ENCODE measurements at regions not wholly inside any gene's neighbourhood (a gene's known extent, or its start where the extent isn't known, plus 50 kb on each side); places are given as distances from the start of the nearest gene placed in this dataset.

DNA sequence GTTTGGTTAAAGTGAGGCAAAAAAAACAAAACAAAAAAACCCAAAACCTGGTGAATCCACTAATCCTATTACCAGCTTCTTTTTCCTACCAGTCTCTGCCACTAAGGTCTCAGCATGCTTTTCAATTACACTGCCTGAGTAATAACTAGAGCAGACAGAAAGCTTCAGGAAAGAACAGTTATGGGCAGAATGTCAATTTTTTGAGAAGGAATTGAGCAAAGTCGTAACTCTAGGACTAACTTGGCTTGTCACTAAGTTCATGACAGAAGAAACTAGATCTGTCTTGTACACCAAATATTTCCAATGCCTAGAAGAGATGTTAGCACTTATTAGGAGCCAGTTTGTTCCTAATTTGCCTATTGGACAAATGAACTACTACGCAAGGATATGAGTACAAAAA lies 148.8 kb upstream of the CNOT2 start:
- no peak overlapping the region for H3K4me3 ChIP-seq (ENCODE audit: low read length)
- H3K9me3 ChIP-seq (ENCODE audit: control insufficient read depth, low read depth, low read length): no peaks in the 10 kb centered on the region
- H3K27me3 ChIP-seq (ENCODE audit: control insufficient read depth, insufficient read depth, low read length): no peaks in the 10 kb centered on the region
- H3K4me1 ChIP-seq (ENCODE audit: control insufficient read depth, insufficient read depth, low read length): no peaks in the 10 kb centered on the region
- DNase-seq: no peak
- no peak overlapping the region for H3K27ac ChIP-seq (ENCODE audit: low read length)
- no CpG with 5 or more reads among the region's 2 CpGs for WGBS (ENCODE audit: insufficient coverage, low lambda C conversion rate)
- H3K36me3 ChIP-seq (ENCODE audit: control insufficient read depth, insufficient read depth, low read length): no peaks in the 10 kb centered on the region

DNA sequence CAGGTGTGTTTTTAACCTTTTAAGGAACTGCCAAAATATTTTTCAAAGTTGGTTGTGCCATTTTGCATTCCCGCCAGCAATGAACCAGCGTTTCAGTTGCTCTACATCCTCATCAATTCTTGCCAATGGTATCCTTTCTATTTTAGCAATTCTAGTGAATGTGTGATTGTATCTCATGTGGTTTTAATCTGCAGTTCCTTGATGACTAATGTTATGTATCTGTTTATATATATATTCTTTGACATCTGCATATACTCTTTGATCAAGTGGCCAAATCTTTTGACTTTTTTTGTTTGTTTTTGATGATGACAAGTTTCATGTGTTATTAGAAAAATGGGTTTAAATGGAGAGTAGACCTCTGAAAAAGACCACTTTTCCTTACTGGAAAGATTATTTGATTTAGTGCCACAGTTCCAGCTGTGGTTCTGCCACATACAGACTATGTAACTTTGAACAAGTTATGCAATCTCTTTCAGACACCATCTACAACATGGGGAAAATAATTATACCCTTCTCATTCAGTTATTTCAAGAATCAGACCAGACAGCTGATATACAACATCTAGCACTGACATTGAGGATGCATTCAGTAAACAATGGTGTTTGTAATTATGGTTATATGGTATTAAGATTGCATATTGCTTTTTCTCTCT lies 146.3 kb upstream of the CNOT2 start:
- Histone ChIP-seq H3K27me3 (ENCODE audit: control insufficient read depth, insufficient read depth, low read length) (no peaks in the 10 kb centered on the region), H3K4me3 (ENCODE audit: low read length) (no peak overlapping the region), H3K9me3 (ENCODE audit: control insufficient read depth, low read depth, low read length) (no peaks in the 10 kb centered on the region), H3K27ac (ENCODE audit: low read length) (no peak overlapping the region), H3K4me1 (ENCODE audit: control insufficient read depth, insufficient read depth, low read length) (no peaks in the 10 kb centered on the region), H3K36me3 (ENCODE audit: control insufficient read depth, insufficient read depth, low read length) (no peaks in the 10 kb centered on the region)
- WGBS (ENCODE audit: insufficient coverage, low lambda C conversion rate): 93% methylated on average over 2 of the region's 2 CpGs
- no peak for DNase-seq

DNA sequence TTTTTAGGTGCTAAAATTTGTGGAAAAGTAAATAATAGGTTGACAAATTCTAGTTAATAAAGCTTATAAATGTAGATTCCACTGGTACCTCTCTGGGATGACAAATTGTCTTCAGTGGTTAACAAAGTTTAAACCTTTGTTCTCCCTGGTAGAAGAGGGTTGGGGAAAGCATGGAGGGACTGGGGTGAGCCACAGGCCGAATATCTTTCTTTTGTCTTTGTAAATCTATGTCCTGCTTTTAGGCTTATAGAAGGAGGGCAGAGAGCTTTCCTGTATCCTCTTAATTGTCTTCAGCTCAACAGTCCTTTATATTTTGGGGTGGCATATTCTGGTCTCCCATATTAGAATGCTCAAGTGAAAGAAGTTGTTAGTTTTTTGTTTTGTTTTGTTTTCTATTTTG lies 142.2 kb upstream of the CNOT2 start:
- no CpG with 5 or more reads among the region's 1 CpG for WGBS (ENCODE audit: insufficient coverage, low lambda C conversion rate)
- H3K9me3 ChIP-seq (ENCODE audit: control insufficient read depth, low read depth, low read length): no peaks in the 10 kb centered on the region
- no peaks in the 10 kb centered on the region for H3K36me3 ChIP-seq (ENCODE audit: control insufficient read depth, insufficient read depth, low read length)
- no peak for DNase-seq
- no peak overlapping the region for H3K27ac ChIP-seq (ENCODE audit: low read length)
- H3K27me3 ChIP-seq (ENCODE audit: control insufficient read depth, insufficient read depth, low read length): no peaks in the 10 kb centered on the region
- H3K4me1 ChIP-seq (ENCODE audit: control insufficient read depth, insufficient read depth, low read length): peaks cover 3% of the 10 kb centered on the region
- H3K4me3 ChIP-seq (ENCODE audit: low read length): no peak overlapping the region

DNA sequence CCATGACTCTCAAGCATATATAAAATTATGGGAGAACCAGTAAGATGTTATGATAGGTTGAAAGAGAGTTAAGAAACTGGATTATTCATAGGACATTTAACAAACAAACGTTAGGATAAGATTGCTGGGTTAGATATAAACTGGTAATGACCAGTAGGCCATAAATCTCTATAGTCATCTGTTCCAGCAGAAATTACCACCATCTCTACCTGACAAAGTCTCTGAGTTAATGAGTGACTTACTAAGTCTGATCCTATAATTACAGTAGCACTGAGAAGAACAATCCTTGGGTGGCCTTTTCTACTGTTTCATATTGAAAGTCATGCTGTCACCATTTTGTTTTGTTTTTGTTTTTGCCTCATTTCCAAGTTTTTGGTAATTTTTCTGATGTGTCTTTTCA lies 136.9 kb upstream of the CNOT2 start:
- WGBS (ENCODE audit: insufficient coverage, low lambda C conversion rate): no CpG with 5 or more reads among the region's 1 CpG
- H3K27ac ChIP-seq (ENCODE audit: low read length): no peak overlapping the region
- peaks cover 8% of the 10 kb centered on the region for H3K4me1 ChIP-seq (ENCODE audit: control insufficient read depth, insufficient read depth, low read length)
- no peaks in the 10 kb centered on the region for H3K36me3 ChIP-seq (ENCODE audit: control insufficient read depth, insufficient read depth, low read length)
- no peaks in the 10 kb centered on the region for H3K27me3 ChIP-seq (ENCODE audit: control insufficient read depth, insufficient read depth, low read length)
- H3K4me3 ChIP-seq (ENCODE audit: low read length): no peak overlapping the region
- peaks cover 21% of the 10 kb centered on the region for H3K9me3 ChIP-seq (ENCODE audit: control insufficient read depth, low read depth, low read length)
- DNase-seq: peak; percentile 30 to 64

DNA sequence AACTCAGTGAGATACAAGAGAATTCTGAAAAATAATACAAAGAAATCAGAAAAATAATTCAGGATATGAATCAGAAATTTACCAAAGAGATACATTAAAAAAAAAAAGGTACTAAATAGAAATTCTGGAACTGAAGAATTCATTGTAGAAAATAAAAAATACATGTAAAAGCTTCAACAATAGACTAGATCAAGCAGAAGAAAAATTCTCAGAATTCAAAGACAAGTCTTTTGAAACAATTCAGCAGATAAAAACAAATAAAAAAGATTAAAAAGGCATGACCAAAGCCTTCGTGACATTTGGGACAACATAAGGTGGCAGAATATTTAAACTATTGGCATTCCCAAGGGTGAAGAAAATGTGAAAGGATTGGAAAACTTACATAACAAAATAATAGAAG lies 133.1 kb upstream of the CNOT2 start:
- peaks cover 31% of the 10 kb centered on the region for H3K9me3 ChIP-seq (ENCODE audit: control insufficient read depth, low read depth, low read length)
- H3K27ac ChIP-seq (ENCODE audit: low read length): no peak overlapping the region
- H3K36me3 ChIP-seq (ENCODE audit: control insufficient read depth, insufficient read depth, low read length): no peaks in the 10 kb centered on the region
- peaks cover 5% of the 10 kb centered on the region for H3K4me1 ChIP-seq (ENCODE audit: control insufficient read depth, insufficient read depth, low read length)
- H3K4me3 ChIP-seq (ENCODE audit: low read length): no peak overlapping the region
- no peaks in the 10 kb centered on the region for H3K27me3 ChIP-seq (ENCODE audit: control insufficient read depth, insufficient read depth, low read length)
- 42% methylated on average over 1 of the region's 1 CpG for WGBS (ENCODE audit: insufficient coverage, low lambda C conversion rate)
- no peak for DNase-seq

DNA sequence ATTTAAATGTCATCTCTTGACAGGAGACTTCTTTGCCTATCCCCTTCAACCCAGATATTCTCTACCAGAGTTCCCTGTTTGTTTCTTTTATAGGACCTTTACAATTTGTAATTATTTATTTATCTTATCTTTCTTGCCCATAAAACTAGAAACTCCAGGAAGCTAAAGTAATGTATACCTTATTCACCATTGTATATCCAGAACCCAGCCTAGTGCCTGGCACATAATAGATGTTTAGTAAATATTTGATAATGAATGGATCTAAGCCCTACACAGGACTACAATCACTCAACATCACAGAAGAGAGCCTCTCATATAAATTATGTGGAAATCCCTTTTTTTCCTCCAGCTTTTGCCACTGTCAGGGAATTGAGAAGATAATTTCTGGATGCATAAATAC lies 125.6 kb upstream of the CNOT2 start:
- Histone ChIP-seq H3K4me3 (ENCODE audit: low read length) (no peak overlapping the region), H3K27ac (ENCODE audit: low read length) (no peak overlapping the region), H3K27me3 (ENCODE audit: control insufficient read depth, insufficient read depth, low read length) (no peaks in the 10 kb centered on the region), H3K4me1 (ENCODE audit: control insufficient read depth, insufficient read depth, low read length) (no peaks in the 10 kb centered on the region), H3K36me3 (ENCODE audit: control insufficient read depth, insufficient read depth, low read length) (no peaks in the 10 kb centered on the region), H3K9me3 (ENCODE audit: control insufficient read depth, low read depth, low read length) (no peaks in the 10 kb centered on the region)
- DNase-seq: no peak

DNA sequence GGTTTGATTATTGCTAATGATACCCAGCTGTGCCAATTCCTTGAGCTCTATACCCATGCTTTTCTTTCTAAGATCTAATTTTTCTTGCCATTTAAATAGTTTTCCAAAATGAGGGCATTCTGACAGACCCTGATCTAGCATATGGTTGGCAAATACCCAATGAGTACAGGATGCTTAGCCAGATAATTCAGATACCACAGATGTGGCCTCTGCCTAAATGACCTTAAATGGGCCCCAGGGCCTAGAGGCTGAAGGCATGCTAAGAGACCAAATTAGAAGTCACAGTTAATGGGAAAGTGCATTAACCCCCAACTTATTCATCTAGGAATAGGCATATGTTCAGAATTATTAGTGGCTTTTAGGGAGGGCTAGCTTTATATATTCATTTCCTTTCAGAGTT lies 122.3 kb upstream of the CNOT2 start:
- DNase-seq: no peak
- Histone ChIP-seq H3K9me3 (ENCODE audit: control insufficient read depth, low read depth, low read length) (no peaks in the 10 kb centered on the region), H3K27ac (ENCODE audit: low read length) (no peak overlapping the region)

DNA sequence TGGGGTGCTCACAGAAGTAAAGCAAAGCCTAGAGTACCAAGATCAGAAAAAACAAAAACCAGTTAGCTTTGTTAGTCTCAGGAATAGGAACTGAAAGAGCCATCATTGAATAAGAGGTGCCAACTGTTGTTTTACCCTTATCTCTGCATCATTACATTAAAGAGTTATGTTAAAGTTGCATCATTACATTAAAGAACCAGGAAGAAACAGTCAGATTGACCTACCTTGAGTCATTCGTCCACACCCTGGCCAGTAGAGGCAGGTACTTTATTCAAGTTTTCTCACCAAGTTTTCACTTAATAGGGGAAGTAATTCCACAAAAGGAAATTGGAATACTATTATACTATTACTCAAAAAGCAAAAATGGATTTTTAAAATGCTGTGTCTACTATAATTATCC lies 121.7 kb upstream of the CNOT2 start:
- Histone ChIP-seq H3K36me3 (ENCODE audit: control insufficient read depth, insufficient read depth, low read length) (no peaks in the 10 kb centered on the region), H3K9me3 (ENCODE audit: control insufficient read depth, low read depth, low read length) (no peaks in the 10 kb centered on the region), H3K27me3 (ENCODE audit: control insufficient read depth, insufficient read depth, low read length) (no peaks in the 10 kb centered on the region), H3K4me1 (ENCODE audit: control insufficient read depth, insufficient read depth, low read length) (no peaks in the 10 kb centered on the region), H3K27ac (ENCODE audit: low read length) (no peak overlapping the region), H3K4me3 (ENCODE audit: low read length) (no peak overlapping the region)
- no peak for DNase-seq
- WGBS (ENCODE audit: insufficient coverage, low lambda C conversion rate): no CpG with 5 or more reads among the region's 1 CpG

More for the DNA sequence above, 122.3 kb upstream of the CNOT2 start:
- H3K36me3 ChIP-seq (ENCODE audit: control insufficient read depth, insufficient read depth, low read length): no peaks in the 10 kb centered on the region
- no peaks in the 10 kb centered on the region for H3K4me1 ChIP-seq (ENCODE audit: control insufficient read depth, insufficient read depth, low read length)
- no peaks in the 10 kb centered on the region for H3K27me3 ChIP-seq (ENCODE audit: control insufficient read depth, insufficient read depth, low read length)
- no peak overlapping the region for H3K4me3 ChIP-seq (ENCODE audit: low read length)

DNA sequence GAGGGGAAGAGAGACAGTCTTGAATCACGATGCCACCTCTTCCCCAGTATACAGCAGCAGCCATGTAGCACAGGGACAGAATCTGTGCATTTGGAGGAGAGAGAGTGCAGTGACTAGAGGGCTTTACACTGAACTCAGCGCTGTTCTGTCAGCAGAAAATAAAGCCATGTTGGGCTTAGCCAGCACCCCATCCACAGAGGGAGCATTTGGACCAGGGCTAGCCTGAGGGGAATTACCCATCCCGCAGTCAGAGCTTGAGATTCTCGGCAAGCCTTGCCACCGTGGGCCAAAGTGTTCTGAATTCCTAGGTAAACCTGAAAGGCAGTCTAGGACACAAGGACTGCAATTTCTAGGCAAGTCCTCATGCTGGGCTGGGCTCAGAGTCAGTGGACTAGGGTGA lies 120.4 kb upstream of the CNOT2 start:
- Histone ChIP-seq H3K4me3 (ENCODE audit: low read length) (no peak overlapping the region), H3K27me3 (ENCODE audit: control insufficient read depth, insufficient read depth, low read length) (no peaks in the 10 kb centered on the region), H3K9me3 (ENCODE audit: control insufficient read depth, low read depth, low read length) (no peaks in the 10 kb centered on the region), H3K36me3 (ENCODE audit: control insufficient read depth, insufficient read depth, low read length) (no peaks in the 10 kb centered on the region), H3K27ac (ENCODE audit: low read length) (no peak overlapping the region), H3K4me1 (ENCODE audit: control insufficient read depth, insufficient read depth, low read length) (no peaks in the 10 kb centered on the region)
- no peak for DNase-seq
- WGBS (ENCODE audit: insufficient coverage, low lambda C conversion rate): no CpG with 5 or more reads among the region's 5 CpGs

DNA sequence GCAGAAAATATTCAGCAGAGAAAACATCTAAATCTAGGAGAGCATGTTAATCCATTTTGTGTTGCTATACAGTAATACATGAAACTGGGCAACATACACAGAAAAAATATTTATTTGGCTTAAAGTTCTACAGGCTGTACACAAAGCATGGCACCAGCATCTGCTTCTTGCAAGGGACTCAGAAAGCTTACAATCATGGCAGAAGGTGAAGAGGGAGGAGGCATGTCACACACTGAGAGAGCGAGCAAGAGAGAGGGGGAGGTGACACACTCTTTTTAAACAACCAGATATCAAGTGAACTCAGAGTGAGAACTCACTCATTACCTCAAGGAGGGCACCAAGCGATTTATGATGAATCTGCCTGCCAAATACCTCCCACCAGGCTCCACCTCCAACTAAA lies 94.2 kb upstream of the CNOT2 start:
- no peak for DNase-seq
- WGBS (ENCODE audit: insufficient coverage, low lambda C conversion rate): no CpG with 5 or more reads among the region's 2 CpGs
- no peaks in the 10 kb centered on the region for H3K36me3 ChIP-seq (ENCODE audit: control insufficient read depth, insufficient read depth, low read length)
- no peak overlapping the region for H3K4me3 ChIP-seq (ENCODE audit: low read length)
- H3K27me3 ChIP-seq (ENCODE audit: control insufficient read depth, insufficient read depth, low read length): no peaks in the 10 kb centered on the region
- H3K4me1 ChIP-seq (ENCODE audit: control insufficient read depth, insufficient read depth, low read length): no peaks in the 10 kb centered on the region
- H3K9me3 ChIP-seq (ENCODE audit: control insufficient read depth, low read depth, low read length): peaks cover 4% of the 10 kb centered on the region
- H3K27ac ChIP-seq (ENCODE audit: low read length): no peak overlapping the region

DNA sequence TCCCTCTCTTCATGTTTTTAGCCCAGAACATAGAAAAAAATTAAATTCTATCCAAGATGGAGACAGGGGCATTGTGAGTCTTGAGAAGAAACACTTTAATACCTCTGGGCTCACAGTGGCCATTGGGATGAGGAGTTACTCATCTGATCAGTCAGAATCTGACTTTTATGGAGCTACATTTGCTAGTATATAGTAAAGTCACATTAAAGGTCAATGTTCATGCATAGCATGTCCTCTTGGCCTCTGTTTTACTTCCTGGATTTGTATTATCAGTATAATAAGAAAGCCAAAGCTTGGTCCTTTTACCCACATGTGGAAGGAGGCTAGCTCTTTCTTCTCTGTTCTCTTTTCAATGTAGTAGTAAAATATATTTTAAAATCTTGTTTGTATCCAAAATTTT lies 93.6 kb upstream of the CNOT2 start:
- Histone ChIP-seq H3K27me3 (ENCODE audit: control insufficient read depth, insufficient read depth, low read length) (no peaks in the 10 kb centered on the region), H3K4me3 (ENCODE audit: low read length) (no peak overlapping the region), H3K9me3 (ENCODE audit: control insufficient read depth, low read depth, low read length) (peaks cover 4% of the 10 kb centered on the region), H3K27ac (ENCODE audit: low read length) (no peak overlapping the region), H3K4me1 (ENCODE audit: control insufficient read depth, insufficient read depth, low read length) (no peaks in the 10 kb centered on the region), H3K36me3 (ENCODE audit: control insufficient read depth, insufficient read depth, low read length) (no peaks in the 10 kb centered on the region)
- DNase-seq: peak in 1 of 2 donors; percentile 6
